Activated CD4-positive, CD25-positive, alpha-beta regulatory T cell treated with anti-CD3 and anti-CD28 coated beads, Interleukin-2, amount 50 U/mL, for 16 hours (primary cell): ENCODE measurements at regions not wholly inside any gene's neighbourhood (a gene's known extent, or its start where the extent isn't known, plus 50 kb on each side); places are given as distances from the start of the nearest gene placed in this dataset.
"Not testable (repeated sequence)": the region's sequence is repeated elsewhere in the genome, so short reads cannot be mapped to it uniquely, and the experiment has no call there.

ENCODE experiments used
- DNase-seq: peaks from one replicate; pipeline ENCODE4 v3.0.0-alpha.2; 2020; ENCODE audit warnings: low read depth, low spot score

- DNase-seq = not testable (repeated sequence)
These were observed 95.6 kb upstream of the CHD2 start for GRCh38 chr15:92804610-92804936.

- no peak for DNase-seq
These were observed 94.9 kb upstream of the CHD2 start for GRCh38 chr15:92805080-92805690.

GRCh38 chr15:92806171-92806570 is 94.0 kb upstream of the CHD2 start:
- DNase-seq = not testable (repeated sequence)

- no peak for DNase-seq
These were observed 93.4 kb upstream of the CHD2 start for GRCh38 chr15:92806763-92807162.

- no peak for DNase-seq
These were observed 92.1 kb upstream of the CHD2 start for GRCh38 chr15:92807971-92808571.

- no peak for DNase-seq
These were observed 91.5 kb upstream of the CHD2 start for GRCh38 chr15:92808598-92809063.

- peak; percentile 97 for DNase-seq
These were observed 90.9 kb upstream of the CHD2 start for GRCh38 chr15:92809064-92809879.

GRCh38 chr15:92809880-92810361 is 90.2 kb upstream of the CHD2 start:
- DNase-seq = no peak

- no peak for DNase-seq
These were observed 89.5 kb upstream of the CHD2 start for GRCh38 chr15:92810418-92811138.

GRCh38 chr15:92811148-92811913 is 88.8 kb upstream of the CHD2 start:
- no peak for DNase-seq

- no peak for DNase-seq
These were observed 87.9 kb upstream of the CHD2 start for GRCh38 chr15:92812271-92812670.

GRCh38 chr15:92813485-92813884 is 86.6 kb upstream of the CHD2 start:
- DNase-seq = no peak

- DNase-seq = no peak
These were observed 82.7 kb upstream of the CHD2 start for GRCh38 chr15:92817339-92817886.

- no peak for DNase-seq
These were observed 81.4 kb upstream of the CHD2 start for GRCh38 chr15:92818651-92819277.

- DNase-seq = no peak
These were observed 80.6 kb upstream of the CHD2 start for GRCh38 chr15:92819278-92820235.

- peak; percentile 64 for DNase-seq
These were observed 79.7 kb upstream of the CHD2 start for GRCh38 chr15:92820236-92821021.

GRCh38 chr15:92821491-92822116 is 78.5 kb upstream of the CHD2 start:
- no peak for DNase-seq
